ENCODE measurements at regions not wholly inside any gene's neighbourhood (a gene's known extent, or its start where the extent isn't known, plus 50 kb on each side); places are given as distances from the start of the nearest gene placed in this dataset.

DNA sequence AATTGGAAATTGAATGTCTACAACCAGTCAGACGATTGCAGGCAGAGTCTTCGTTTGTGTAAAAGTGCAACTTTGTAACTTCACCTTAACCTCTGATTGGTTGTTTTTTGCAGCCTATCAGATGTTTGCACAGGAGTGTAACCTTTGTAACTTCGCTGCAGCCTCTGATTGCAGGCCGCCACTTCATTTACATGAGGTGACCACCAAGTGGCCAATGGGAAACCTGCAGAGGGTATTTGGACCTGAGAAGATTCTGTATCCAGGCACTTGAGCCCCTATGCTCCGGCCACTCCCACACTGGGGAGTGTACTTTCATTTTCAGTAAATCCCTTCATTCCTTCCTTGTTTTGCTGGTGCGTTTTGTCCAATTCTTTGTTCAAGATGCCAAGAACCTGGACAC, 68.1 kb upstream of the PFN2 start:
- peaks cover 5% of the 10 kb centered on the region for H3K36me3 Mint-ChIP-seq (ENCODE audit: low read depth)
- H3K27me3 Mint-ChIP-seq (ENCODE audit: low read depth) = no peaks in the 10 kb centered on the region
- peaks cover 17% of the 10 kb centered on the region for H3K9me3 Mint-ChIP-seq
- H3K4me1 Mint-ChIP-seq = no peaks in the 10 kb centered on the region
- no peak overlapping the region for H3K27ac Mint-ChIP-seq (ENCODE audit: unreplicated experiment)
- DNase-seq (ENCODE audit: low read depth, low spot score) = no peak
- TF ChIP-seq, protein P1, sequence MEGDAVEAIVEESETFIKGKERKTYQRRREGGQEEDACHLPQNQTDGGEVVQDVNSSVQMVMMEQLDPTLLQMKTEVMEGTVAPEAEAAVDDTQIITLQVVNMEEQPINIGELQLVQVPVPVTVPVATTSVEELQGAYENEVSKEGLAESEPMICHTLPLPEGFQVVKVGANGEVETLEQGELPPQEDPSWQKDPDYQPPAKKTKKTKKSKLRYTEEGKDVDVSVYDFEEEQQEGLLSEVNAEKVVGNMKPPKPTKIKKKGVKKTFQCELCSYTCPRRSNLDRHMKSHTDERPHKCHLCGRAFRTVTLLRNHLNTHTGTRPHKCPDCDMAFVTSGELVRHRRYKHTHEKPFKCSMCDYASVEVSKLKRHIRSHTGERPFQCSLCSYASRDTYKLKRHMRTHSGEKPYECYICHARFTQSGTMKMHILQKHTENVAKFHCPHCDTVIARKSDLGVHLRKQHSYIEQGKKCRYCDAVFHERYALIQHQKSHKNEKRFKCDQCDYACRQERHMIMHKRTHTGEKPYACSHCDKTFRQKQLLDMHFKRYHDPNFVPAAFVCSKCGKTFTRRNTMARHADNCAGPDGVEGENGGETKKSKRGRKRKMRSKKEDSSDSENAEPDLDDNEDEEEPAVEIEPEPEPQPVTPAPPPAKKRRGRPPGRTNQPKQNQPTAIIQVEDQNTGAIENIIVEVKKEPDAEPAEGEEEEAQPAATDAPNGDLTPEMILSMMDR (conservative IDR thresholded peaks at IDR 0.05) = no peak
- H3K4me3 Mint-ChIP-seq = no peak overlapping the region

DNA sequence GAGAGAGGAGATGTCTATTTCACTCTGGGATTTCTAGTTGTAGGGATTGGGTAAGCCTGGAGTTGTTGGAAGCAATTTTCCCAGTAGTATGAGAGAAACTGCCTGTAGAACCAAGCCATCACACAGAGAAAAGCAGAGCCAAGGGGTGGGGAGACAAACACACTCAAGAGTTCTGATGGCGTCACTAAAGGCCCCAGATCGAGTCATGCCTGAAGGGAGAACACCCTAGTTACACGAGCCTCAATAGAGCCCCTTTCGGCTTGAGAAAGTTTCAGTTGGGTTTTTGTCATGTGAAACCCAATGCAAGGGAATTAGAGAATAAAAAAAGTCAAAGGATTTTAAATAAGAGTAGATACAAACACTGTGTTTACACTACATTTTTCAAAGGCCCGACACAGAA, 66.1 kb upstream of the PFN2 start:
- TF ChIP-seq, protein P1 (conservative IDR thresholded peaks at IDR 0.05) = no peak
- H3K27me3 Mint-ChIP-seq (ENCODE audit: low read depth) = no peaks in the 10 kb centered on the region
- H3K4me1 Mint-ChIP-seq = no peaks in the 10 kb centered on the region
- no peak for DNase-seq (ENCODE audit: low read depth, low spot score)
- H3K27ac Mint-ChIP-seq (ENCODE audit: unreplicated experiment) = no peak overlapping the region
- H3K9me3 Mint-ChIP-seq = peaks cover 11% of the 10 kb centered on the region
- no peak overlapping the region for H3K4me3 Mint-ChIP-seq
- H3K36me3 Mint-ChIP-seq (ENCODE audit: low read depth) = peaks cover 3% of the 10 kb centered on the region

DNA sequence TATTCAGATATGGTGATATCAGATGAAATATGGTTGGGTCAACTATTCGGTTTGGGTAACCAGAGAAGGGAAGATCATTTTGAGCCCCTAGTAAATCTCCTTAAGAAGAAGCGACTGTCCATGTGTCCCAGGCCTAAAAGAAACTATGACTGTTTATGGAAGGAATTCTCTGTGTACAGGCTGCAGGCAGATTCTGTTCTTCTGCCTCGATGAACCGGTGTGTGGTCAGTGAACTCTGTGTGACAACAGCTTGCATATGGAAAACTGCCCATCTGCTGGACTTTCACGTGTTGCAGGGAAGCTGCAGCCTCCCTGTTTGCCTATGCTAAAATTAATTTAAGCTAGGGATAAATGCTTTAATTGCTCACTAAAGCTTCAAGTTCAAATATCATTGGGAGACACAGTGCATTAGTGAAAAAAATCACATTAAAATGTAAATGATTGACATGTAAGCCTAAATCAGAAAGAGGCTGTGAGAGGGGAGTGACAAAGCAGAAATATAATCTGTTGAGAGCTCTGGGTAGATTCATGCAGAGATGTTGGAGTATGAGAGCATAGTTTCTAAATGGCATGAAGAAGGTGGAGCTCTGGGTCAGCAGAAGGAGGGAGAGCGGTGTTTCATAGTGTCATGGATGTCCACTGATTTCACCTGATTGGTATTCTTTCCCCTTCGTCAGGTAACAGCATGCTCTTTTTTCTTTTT, 65.4 kb upstream of the PFN2 start:
- Mint-ChIP-seq H3K36me3 (ENCODE audit: low read depth) (no peaks in the 10 kb centered on the region), H3K4me3 (no peak overlapping the region), H3K9me3 (peaks cover 6% of the 10 kb centered on the region), H3K27ac (ENCODE audit: unreplicated experiment) (no peak overlapping the region), H3K27me3 (ENCODE audit: low read depth) (no peaks in the 10 kb centered on the region), H3K4me1 (no peaks in the 10 kb centered on the region)
- TF ChIP-seq, protein P1 (conservative IDR thresholded peaks at IDR 0.05) = no peak
- DNase-seq (ENCODE audit: low read depth, low spot score) = no peak

DNA sequence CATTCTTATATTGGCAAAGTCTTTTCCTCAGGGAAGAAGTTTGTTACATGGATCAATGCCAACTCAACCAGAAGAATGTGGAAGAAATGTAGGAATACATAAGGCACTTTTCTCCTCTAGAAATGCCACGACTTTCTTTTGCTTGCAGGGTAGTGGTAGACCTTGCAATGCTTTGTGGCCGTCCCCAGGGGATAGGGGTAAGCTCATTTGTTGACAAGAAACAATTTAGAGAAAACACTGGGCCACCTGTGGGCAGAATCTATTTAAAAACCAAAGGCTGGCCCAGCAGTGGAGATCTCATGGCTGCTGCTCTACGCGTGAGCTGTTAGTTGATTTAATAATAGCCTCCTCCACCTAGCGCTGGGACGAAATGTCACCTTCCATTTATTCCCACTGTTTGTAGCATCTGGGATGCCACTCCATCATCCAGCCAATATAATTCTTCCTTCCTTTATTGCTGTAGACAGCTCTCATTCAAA, 64.6 kb upstream of the PFN2 start:
- H3K27ac Mint-ChIP-seq (ENCODE audit: unreplicated experiment) = no peak overlapping the region
- DNase-seq (ENCODE audit: low read depth, low spot score) = no peak
- no peaks in the 10 kb centered on the region for H3K27me3 Mint-ChIP-seq (ENCODE audit: low read depth)
- H3K4me3 Mint-ChIP-seq = no peak overlapping the region
- TF ChIP-seq, protein P1 (conservative IDR thresholded peaks at IDR 0.05) = no peak
- H3K4me1 Mint-ChIP-seq = no peaks in the 10 kb centered on the region
- peaks cover 2% of the 10 kb centered on the region for H3K9me3 Mint-ChIP-seq
- H3K36me3 Mint-ChIP-seq (ENCODE audit: low read depth) = no peaks in the 10 kb centered on the region

DNA sequence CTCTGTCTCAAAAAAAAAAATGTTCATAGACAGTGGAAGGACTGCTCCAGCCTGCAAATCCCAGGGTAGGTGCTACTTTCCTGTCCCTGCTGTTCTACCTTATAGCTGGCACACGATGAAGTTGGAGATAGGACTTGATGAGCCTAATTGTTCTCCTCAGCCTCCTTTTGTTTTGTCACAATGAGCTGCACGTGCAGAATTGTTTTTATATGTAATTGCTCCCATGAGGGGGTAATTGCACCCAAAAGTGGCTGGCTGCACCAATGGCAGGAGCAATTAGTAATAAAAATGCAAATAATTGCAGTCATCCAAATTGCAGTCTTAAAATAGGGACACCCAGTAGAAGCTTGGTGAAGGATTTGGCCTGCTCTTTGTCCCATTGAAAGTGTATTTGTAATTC, 63.0 kb upstream of the PFN2 start:
- TF ChIP-seq, protein P1 (conservative IDR thresholded peaks at IDR 0.05) = no peak
- Mint-ChIP-seq H3K27ac (ENCODE audit: unreplicated experiment) (no peak overlapping the region), H3K4me3 (no peak overlapping the region), H3K4me1 (peaks cover 3% of the 10 kb centered on the region), H3K9me3 (peaks cover 2% of the 10 kb centered on the region), H3K27me3 (ENCODE audit: low read depth) (no peaks in the 10 kb centered on the region), H3K36me3 (ENCODE audit: low read depth) (no peaks in the 10 kb centered on the region)
- DNase-seq (ENCODE audit: low read depth, low spot score) = no peak

Measured in neural crest cell (in vitro differentiated cells).